Activated CD8-positive, alpha-beta memory T cell treated with anti-CD3 and anti-CD28 coated beads for 36 hours (primary cell): ENCODE measurements at regions not wholly inside any gene's neighbourhood (a gene's known extent, or its start where the extent isn't known, plus 50 kb on each side); places are given as distances from the start of the nearest gene placed in this dataset.

ENCODE experiments used
- CTCF ChIA-PET: fragments of 350-600 bp; sonication (Branson Sonifier 250); formaldehyde crosslinking; loops from one replicate; lab custom pipeline; 2021; ENCODE audit warnings: antibody characterized with exemption; lab: Charles Lee
- POLR2A ChIA-PET: fragments of 350-600 bp; sonication (Branson Sonifier 250); formaldehyde crosslinking; loops from one replicate; lab custom pipeline; 2021; ENCODE audit warnings: antibody characterized with exemption; lab: Charles Lee

DNA sequence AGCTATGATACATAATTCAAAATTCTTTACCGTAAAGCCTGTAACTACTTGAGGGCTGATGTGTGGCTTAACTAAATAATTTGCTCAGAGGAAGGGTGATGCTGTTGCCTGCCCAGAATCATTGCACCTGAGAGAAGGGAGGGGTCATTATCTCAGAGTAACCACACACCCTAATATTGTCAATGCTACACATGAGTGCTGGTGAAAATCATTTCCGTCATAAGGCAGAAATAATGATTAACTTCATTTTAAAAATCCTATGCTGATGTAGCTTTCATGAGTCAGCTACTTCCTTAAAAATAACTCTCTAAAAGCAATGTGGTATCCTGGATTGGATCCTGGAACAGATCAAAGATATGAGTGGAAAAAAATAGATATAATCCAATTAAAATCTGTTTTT, 146.4 kb upstream of the FAM83B start:
- ChIA-PET POLR2A (no interaction called here), CTCF (no interaction called here)

DNA sequence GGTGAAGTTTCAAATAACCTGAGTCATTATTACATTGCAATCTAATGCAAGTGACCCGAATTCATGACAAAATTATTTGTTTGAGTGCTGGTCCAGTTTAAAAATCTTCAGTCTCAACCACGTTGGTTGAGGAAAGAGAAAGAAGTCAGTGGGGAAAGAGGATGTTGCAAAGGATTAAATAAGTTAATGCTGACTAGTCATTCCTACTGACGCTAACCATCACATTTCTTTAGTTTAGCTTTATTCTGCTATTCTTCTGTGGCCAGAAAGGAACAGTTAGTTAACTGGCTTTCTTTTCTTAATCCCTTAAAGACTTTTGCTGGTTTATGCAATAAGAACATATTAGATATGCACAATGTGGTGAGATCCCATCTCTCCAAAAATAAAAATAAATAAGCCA, 143.8 kb upstream of the FAM83B start:
- ChIA-PET POLR2A (no interaction called here), CTCF (no interaction called here)

GRCh38 chr6:54706391-54706790, 140.2 kb upstream of the FAM83B start:
- ChIA-PET CTCF (no interaction called here), POLR2A (no interaction called here)

GRCh38 chr6:54706844-54707605, 139.5 kb upstream of the FAM83B start:
- POLR2A ChIA-PET = no interaction called here
- CTCF ChIA-PET = no interaction called here

DNA sequence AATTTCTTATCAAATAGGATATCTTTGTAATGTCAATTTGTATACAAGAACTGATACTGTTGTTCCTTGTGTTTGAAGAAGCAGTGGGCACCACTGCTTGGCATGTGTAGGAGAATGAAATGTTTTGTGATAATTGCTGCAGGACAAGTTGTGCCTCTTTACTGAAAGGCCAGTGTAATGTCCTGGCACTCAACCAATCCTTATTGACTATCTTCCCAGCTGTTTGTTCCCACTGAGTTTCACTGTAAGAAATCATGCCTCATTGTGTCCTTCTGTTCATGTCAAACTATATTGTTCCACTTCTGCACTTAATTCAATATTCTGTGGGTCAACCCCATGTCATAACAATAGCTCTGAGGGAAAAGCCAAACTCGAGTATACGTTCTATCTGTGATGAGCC, 136.1 kb upstream of the FAM83B start:
- ChIA-PET CTCF (no interaction called here), POLR2A (no interaction called here)

DNA sequence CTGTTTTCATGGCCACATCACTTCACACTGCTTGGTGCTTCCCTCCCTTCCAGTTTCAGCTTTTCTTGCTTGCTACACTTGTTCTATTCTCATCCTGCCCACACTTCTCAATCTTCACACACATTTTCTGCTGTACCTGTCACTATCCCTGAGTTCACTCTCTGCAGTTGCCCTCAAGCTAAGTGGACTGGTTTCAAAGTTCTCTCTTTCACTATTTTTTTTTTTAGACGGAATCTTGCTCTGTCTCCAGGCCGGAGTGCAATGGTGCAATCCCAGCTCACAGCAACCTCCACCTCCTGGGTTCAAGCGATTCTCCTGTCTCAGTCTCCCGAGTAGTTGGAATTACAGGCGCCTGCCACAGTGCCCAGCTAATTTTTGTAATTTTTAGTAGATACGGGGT, 130.6 kb upstream of the FAM83B start:
- POLR2A ChIA-PET = no interaction called here
- CTCF ChIA-PET = no interaction called here

DNA sequence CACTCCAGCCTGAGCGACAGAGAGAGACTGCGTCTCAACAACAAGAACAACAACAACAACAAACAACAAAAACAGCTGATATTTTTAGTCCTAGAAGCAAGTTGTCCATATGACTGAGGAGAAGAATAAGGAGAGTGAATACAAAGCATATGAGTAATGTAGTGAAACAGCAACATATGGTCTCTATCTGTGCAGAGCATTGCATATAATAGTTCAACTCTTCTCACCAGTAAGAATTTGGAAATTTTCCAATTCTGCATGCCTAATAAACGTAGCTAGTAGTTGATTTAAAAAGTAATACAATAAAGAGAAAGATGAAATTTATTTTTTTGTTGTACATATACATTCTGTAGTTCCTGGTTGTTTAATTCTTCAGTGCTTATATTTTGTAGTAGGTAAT, 129.7 kb upstream of the FAM83B start:
- POLR2A ChIA-PET = no interaction called here

GRCh38 chr6:54717849-54718455, 128.6 kb upstream of the FAM83B start:
- CTCF ChIA-PET = interaction anchor here (1.7 kb wide), 1 partner anchor 24 kb away, joined by 3 read pairs; no protein-coding TSS in a partner anchor
- POLR2A ChIA-PET = no interaction called here

More for the DNA sequence above, 129.7 kb upstream of the FAM83B start:
- CTCF ChIA-PET = interaction anchor here (1.7 kb wide), 1 partner anchor 23 kb away, joined by 3 read pairs; no protein-coding TSS in a partner anchor

DNA sequence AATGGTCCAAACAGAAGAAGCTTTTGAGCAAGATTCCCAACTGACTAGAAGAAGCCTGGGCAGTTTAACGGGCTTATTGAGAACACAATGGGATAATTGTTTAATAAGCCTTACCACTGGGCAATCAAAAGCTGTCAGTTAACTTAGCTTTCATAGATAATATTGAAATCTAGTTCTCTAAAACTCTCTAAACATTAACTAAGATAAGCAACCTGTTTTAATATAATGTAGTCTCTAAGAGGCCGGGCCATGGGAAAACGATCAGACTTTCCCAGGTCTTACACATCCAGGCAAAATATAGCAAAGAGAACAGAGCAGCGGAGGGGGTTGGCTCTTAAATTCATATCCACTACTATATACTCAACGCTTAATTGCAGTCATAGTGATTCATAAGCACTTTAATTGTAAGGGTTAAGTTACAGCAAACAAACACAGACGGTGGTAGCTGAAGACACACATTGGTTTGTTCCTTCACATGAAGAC, 128.0 kb upstream of the FAM83B start:
- CTCF ChIA-PET = no interaction called here
- POLR2A ChIA-PET = no interaction called here

- ChIA-PET CTCF (no interaction called here), POLR2A (no interaction called here)
Observed at GRCh38 chr6:54719131-54719530, 127.4 kb upstream of the FAM83B start.

GRCh38 chr6:54719633-54720032, 126.9 kb upstream of the FAM83B start:
- CTCF ChIA-PET = no interaction called here

GRCh38 chr6:54722328-54722727, 124.2 kb upstream of the FAM83B start:
- ChIA-PET CTCF (no interaction called here), POLR2A (no interaction called here)

More at GRCh38 chr6:54719633-54720032, 126.9 kb upstream of the FAM83B start:
- POLR2A ChIA-PET = no interaction called here

DNA sequence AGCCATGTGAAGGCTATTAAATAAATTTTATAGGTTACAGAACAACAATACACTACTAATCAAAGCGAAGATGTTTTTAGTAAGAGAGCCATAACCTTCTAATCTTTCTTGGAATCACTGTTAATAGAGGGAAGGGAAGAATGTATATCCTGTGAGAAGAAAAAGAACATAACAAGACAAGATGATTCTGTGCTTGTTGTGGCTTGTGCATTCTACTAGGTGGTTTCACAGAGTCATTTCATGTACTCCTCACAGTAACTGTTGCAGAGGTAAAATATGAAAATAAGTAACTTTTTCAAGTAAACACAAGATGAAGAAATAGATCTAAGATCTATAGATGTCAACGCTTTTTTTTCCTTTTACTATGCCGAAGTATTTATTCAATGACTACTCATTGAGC, 116.9 kb upstream of the FAM83B start:
- ChIA-PET POLR2A (no interaction called here), CTCF (no interaction called here)

DNA sequence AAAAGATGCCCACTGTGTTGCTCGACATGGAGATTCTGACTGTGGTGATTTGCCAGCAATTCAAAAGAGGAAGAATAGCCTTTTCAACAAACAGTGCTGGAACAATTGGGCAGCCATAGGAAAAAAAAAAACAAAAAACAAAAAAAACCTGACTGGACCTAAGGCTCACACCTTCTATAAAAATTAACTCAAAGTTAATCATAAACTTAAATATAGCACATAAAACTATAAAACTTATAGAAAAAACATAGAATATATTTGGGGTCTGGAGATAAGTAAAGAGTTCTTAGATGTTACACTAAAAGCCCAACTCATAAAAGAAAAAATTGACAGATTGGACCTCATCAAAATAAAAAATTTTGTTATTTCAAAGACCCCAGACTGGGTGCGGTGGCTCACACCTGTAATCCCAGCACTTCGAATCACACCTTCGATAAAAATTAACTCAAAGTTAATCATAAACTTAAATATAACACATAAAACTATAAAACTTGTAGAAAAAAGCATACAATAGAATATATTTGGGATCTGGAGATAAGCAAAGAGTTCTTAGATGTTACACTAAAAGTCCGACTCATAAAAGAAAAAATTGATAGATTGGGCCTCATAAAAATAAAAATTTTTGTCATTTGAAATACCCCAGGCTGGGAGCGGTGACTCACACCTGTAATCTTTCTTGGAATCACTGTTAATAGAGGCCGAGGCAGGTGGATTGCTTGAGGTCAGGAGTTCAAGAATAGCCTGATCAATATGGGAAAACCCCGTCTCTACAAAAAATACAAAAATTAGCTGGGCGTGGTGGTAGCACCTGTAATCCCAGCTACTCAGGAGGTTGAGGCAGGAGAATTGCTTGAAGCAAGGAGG, 115.6 kb upstream of the FAM83B start:
- CTCF ChIA-PET = no interaction called here
- POLR2A ChIA-PET = no interaction called here

DNA sequence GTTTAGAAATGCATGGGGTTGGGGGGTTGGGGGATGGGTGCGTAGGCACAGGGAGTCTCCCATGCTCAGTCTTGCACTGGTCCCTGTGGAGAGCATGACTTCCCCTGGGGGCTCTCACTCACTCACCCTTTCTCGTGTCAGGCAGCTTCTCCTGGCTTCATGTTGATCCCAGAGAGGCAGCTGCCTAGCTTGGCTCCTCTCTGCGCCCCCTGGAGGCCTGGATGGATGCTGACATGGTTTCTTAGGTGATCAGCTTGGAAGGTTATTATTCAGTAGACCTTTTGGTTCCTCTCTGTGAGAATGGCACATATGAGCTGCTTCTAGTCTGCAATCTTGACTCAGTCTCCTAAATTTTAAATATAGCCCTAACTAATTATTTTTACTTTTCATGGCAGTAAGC, 109.3 kb upstream of the FAM83B start:
- ChIA-PET CTCF (no interaction called here), POLR2A (no interaction called here)

GRCh38 chr6:54747955-54748354, 98.6 kb upstream of the FAM83B start:
- POLR2A ChIA-PET = no interaction called here
- CTCF ChIA-PET = no interaction called here

DNA sequence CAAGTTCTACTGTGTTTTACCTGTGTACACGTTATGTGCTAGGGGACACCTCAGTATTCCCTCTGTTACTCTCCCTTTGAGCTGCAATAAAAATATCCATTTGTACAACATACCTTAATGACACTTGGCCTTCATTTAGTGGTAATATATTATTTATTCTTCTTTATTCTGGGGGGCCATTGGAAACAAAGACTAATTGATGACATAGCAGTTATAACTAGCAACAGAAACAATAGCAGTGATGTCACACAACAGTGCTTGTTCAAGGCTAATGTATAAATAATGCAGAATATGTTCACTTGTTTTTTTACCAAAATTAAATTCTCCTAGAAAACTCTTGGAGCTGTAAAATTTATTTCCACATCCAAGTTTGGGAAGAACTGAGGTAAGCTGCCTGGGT, 92.2 kb upstream of the FAM83B start:
- ChIA-PET CTCF (no interaction called here), POLR2A (no interaction called here)

GRCh38 chr6:54758340-54758739, 88.2 kb upstream of the FAM83B start:
- CTCF ChIA-PET = no interaction called here
- POLR2A ChIA-PET = no interaction called here

GRCh38 chr6:54768494-54768893, 78.1 kb upstream of the FAM83B start:
- POLR2A ChIA-PET = no interaction called here
- CTCF ChIA-PET = no interaction called here

GRCh38 chr6:54770328-54770727, 76.2 kb upstream of the FAM83B start:
- ChIA-PET CTCF (no interaction called here), POLR2A (no interaction called here)
